ENCODE measurements at regions not wholly inside any gene's neighbourhood (a gene's known extent, or its start where the extent isn't known, plus 50 kb on each side); places are given as distances from the start of the nearest gene placed in this dataset.

GRCh38 chr9:108772301-108772894 is 83.4 kb downstream of the ACTL7B start:
- Histone ChIP-seq H3K27ac (no peak overlapping the region), H3K4me1 (no peaks in the 10 kb centered on the region), H3K36me3 (no peaks in the 10 kb centered on the region), H3K27me3 (no peaks in the 10 kb centered on the region), H3K4me3 (no peak overlapping the region), H3K9me3 (no peaks in the 10 kb centered on the region)
- no peak for DNase-seq
- TF ChIP-seq, protein P1, sequence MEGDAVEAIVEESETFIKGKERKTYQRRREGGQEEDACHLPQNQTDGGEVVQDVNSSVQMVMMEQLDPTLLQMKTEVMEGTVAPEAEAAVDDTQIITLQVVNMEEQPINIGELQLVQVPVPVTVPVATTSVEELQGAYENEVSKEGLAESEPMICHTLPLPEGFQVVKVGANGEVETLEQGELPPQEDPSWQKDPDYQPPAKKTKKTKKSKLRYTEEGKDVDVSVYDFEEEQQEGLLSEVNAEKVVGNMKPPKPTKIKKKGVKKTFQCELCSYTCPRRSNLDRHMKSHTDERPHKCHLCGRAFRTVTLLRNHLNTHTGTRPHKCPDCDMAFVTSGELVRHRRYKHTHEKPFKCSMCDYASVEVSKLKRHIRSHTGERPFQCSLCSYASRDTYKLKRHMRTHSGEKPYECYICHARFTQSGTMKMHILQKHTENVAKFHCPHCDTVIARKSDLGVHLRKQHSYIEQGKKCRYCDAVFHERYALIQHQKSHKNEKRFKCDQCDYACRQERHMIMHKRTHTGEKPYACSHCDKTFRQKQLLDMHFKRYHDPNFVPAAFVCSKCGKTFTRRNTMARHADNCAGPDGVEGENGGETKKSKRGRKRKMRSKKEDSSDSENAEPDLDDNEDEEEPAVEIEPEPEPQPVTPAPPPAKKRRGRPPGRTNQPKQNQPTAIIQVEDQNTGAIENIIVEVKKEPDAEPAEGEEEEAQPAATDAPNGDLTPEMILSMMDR (IDR thresholded peaks at IDR 0.05), result no peak
- TF ChIP-seq POLR2A (IDR thresholded peaks at IDR 0.05), result no peak

GRCh38 chr9:108768744-108769143 is 87.0 kb downstream of the ACTL7B start:
- TF ChIP-seq, protein P1 (IDR thresholded peaks at IDR 0.05), result no peak
- TF ChIP-seq POLR2A (IDR thresholded peaks at IDR 0.05), result no peak
- DNase-seq, result no peak
- Histone ChIP-seq H3K4me1 (no peaks in the 10 kb centered on the region), H3K36me3 (no peaks in the 10 kb centered on the region), H3K9me3 (no peaks in the 10 kb centered on the region), H3K4me3 (no peak overlapping the region), H3K27ac (no peak overlapping the region), H3K27me3 (no peaks in the 10 kb centered on the region)

GRCh38 chr9:108766626-108767161 is 89.1 kb downstream of the ACTL7B start:
- H3K27me3 ChIP-seq, result no peaks in the 10 kb centered on the region
- no peak overlapping the region for H3K4me3 ChIP-seq
- no peaks in the 10 kb centered on the region for H3K4me1 ChIP-seq
- no peaks in the 10 kb centered on the region for H3K9me3 ChIP-seq
- no peak overlapping the region for H3K27ac ChIP-seq
- no peak for DNase-seq
- no peaks in the 10 kb centered on the region for H3K36me3 ChIP-seq
- TF ChIP-seq, protein P1 (IDR thresholded peaks at IDR 0.05), result no peak
- no peak for TF ChIP-seq POLR2A (IDR thresholded peaks at IDR 0.05)

GRCh38 chr9:108765265-108765664 is 90.5 kb downstream of the ACTL7B start:
- no peaks in the 10 kb centered on the region for H3K36me3 ChIP-seq

GRCh38 chr9:108762348-108763055 is 93.3 kb downstream of the ACTL7B start:
- no peaks in the 10 kb centered on the region for H3K27me3 ChIP-seq
- no peak overlapping the region for H3K4me3 ChIP-seq
- DNase-seq, result no peak
- no peaks in the 10 kb centered on the region for H3K36me3 ChIP-seq
- H3K4me1 ChIP-seq, result no peaks in the 10 kb centered on the region
- no peak overlapping the region for H3K27ac ChIP-seq
- TF ChIP-seq, protein P1 (IDR thresholded peaks at IDR 0.05), result no peak
- TF ChIP-seq POLR2A (IDR thresholded peaks at IDR 0.05), result no peak
- H3K9me3 ChIP-seq, result no peaks in the 10 kb centered on the region

More at GRCh38 chr9:108765265-108765664, 90.5 kb downstream of the ACTL7B start:
- Histone ChIP-seq H3K4me3 (no peak overlapping the region), H3K27me3 (no peaks in the 10 kb centered on the region), H3K27ac (no peak overlapping the region), H3K9me3 (no peaks in the 10 kb centered on the region), H3K4me1 (no peaks in the 10 kb centered on the region)
- no peak for TF ChIP-seq POLR2A (IDR thresholded peaks at IDR 0.05)
- TF ChIP-seq, protein P1 (IDR thresholded peaks at IDR 0.05), result no peak
- DNase-seq, result no peak
